MCF 10A (cell line): ENCODE measurements at regions not wholly inside any gene's neighbourhood (a gene's known extent, or its start where the extent isn't known, plus 50 kb on each side); places are given as distances from the start of the nearest gene placed in this dataset.

Experiments
- BruUV-seq: library from RNA; stranded (reverse); fragments of 400-500 nt; replicated peaks from 2 replicates; lab custom pipeline; 2021; lab: Mats Ljungman, UMichigan
- CTCF ChIA-PET: fragments of 300-600 bp; sonication (Branson Sonifier 250); formaldehyde crosslinking; extraction: SDS; loops from one replicate; lab custom pipeline; 2021; ENCODE audit warnings: antibody characterized with exemption, inconsistent platforms; lab: Yijun Ruan, JAX
- POLR2A ChIA-PET: fragments of 300-600, 350-650 bp; sonication (Branson Sonifier 250); formaldehyde crosslinking; extraction: SDS; loops from one replicate; lab custom pipeline; 2020; ENCODE audit warnings: antibody characterized with exemption, inconsistent platforms; lab: Yijun Ruan, JAX
- DNase-seq: peaks from one replicate; pipeline ENCODE4 v3.0.0-alpha.2; 2018; ENCODE audit not compliant: unreplicated experiment
- H3K27ac Mint-ChIP-seq: one replicate; pipeline ENCODE4 v1.8.0; 2022; ENCODE audit warnings: mild to moderate bottlenecking, low read depth, mixed read lengths; ENCODE audit not compliant: unreplicated experiment
- H3K27me3 Mint-ChIP-seq: one replicate; pipeline ENCODE4 v1.8.0; 2022; ENCODE audit warnings: mixed read lengths; ENCODE audit not compliant: insufficient read depth, unreplicated experiment
- H3K36me3 Mint-ChIP-seq: one replicate; pipeline ENCODE4 v1.8.0; 2022; ENCODE audit warnings: mild to moderate bottlenecking, moderate library complexity, mixed read lengths; ENCODE audit not compliant: insufficient read depth, unreplicated experiment
- H3K4me1 Mint-ChIP-seq: one replicate; pipeline ENCODE4 v1.8.0; 2022; ENCODE audit warnings: mixed read lengths; ENCODE audit not compliant: insufficient read depth, unreplicated experiment
- H3K4me3 Mint-ChIP-seq: one replicate; pipeline ENCODE4 v1.8.0; 2022; ENCODE audit warnings: mild to moderate bottlenecking, moderate library complexity, mixed read lengths; ENCODE audit not compliant: unreplicated experiment
- H3K9me3 Mint-ChIP-seq: one replicate; pipeline ENCODE4 v1.8.0; 2022; ENCODE audit warnings: mixed read lengths; ENCODE audit not compliant: unreplicated experiment
- CTCF ChIP-seq: fragments of 200-600 bp; IDR thresholded peaks from one replicate; pipeline ENCODE4 v1.8.0; 2022; ENCODE audit warnings: antibody characterized with exemption, mild to moderate bottlenecking; ENCODE audit not compliant: unreplicated experiment
- intact Hi-C: fragments of 100-400 bp; cut with micrococcal nuclease; formaldehyde crosslinking; loops from 2 replicates; pipeline ENCODE4 v1.14.1; 2022

- Mint-ChIP-seq H3K4me1 (no peaks in the 10 kb centered on the region), H3K27ac (no peak overlapping the region), H3K36me3 (no peaks in the 10 kb centered on the region), H3K9me3 (peaks cover 11% of the 10 kb centered on the region), H3K27me3 (no peaks in the 10 kb centered on the region), H3K4me3 (no peak overlapping the region)
- no peak for TF ChIP-seq CTCF
- CTCF ChIA-PET, result no interaction called here
- intact Hi-C loops, result no loop called here
- POLR2A ChIA-PET, result no interaction called here
- no peak for DNase-seq
- no TSS peak for BruUV-seq
Observed at GRCh38 chr6:10230531-10230930, 184.3 kb downstream of the TFAP2A start.

GRCh38 chr6:10223841-10224240 is 191.0 kb downstream of the TFAP2A start:
- Mint-ChIP-seq H3K27me3 (no peaks in the 10 kb centered on the region), H3K9me3 (peaks cover 22% of the 10 kb centered on the region), H3K4me1 (peaks cover 4% of the 10 kb centered on the region), H3K4me3 (no peak overlapping the region), H3K36me3 (no peaks in the 10 kb centered on the region), H3K27ac (no peak overlapping the region)
- TF ChIP-seq CTCF, result no peak
- ChIA-PET CTCF (interaction anchor here (0.7 to 1.0 kb wide), 2 partner anchors 12 to 106 kb away, joined by 3 read pairs; no protein-coding TSS in a partner anchor), POLR2A (interaction anchor here (0.7 kb wide), 1 partner anchor 48 kb away, joined by 3 read pairs; no protein-coding TSS in a partner anchor)
- no TSS peak for BruUV-seq
- no peak for DNase-seq
- intact Hi-C loops, result no loop called here

- Mint-ChIP-seq H3K4me3 (no peak overlapping the region), H3K27ac (no peak overlapping the region), H3K36me3 (no peaks in the 10 kb centered on the region), H3K9me3 (peaks cover 19% of the 10 kb centered on the region), H3K4me1 (peaks cover 8% of the 10 kb centered on the region), H3K27me3 (no peaks in the 10 kb centered on the region)
- ChIA-PET POLR2A (interaction anchor here (0.6 kb wide), 1 partner anchor 15 kb away, joined by 3 read pairs; no protein-coding TSS in a partner anchor), CTCF (interaction anchor here (1.1 kb wide), 1 partner anchor 14 kb away, joined by 3 read pairs; no protein-coding TSS in a partner anchor)
- no peak for TF ChIP-seq CTCF
- BruUV-seq, result no TSS peak
- intact Hi-C loops, result no loop called here
- DNase-seq, result no peak
Observed at GRCh38 chr6:10221178-10221577, 193.7 kb downstream of the TFAP2A start.

- ChIA-PET POLR2A (no interaction called here), CTCF (no interaction called here)
- Mint-ChIP-seq H3K9me3 (peaks cover 6% of the 10 kb centered on the region), H3K4me3 (no peak overlapping the region), H3K27me3 (no peaks in the 10 kb centered on the region), H3K36me3 (no peaks in the 10 kb centered on the region), H3K27ac (no peak overlapping the region), H3K4me1 (peaks cover 15% of the 10 kb centered on the region)
- no peak for TF ChIP-seq CTCF
- DNase-seq, result peak; percentile 4
- no TSS peak for BruUV-seq
- intact Hi-C loops, result no loop called here
Observed at GRCh38 chr6:10219510-10219909, 195.4 kb downstream of the TFAP2A start.
